Hepatocyte (in vitro differentiated cells): ENCODE measurements at regions not wholly inside any gene's neighbourhood (a gene's known extent, or its start where the extent isn't known, plus 50 kb on each side); places are given as distances from the start of the nearest gene placed in this dataset.

ENCODE experiments used
- DNase-seq: peaks from one replicate; pipeline ENCODE4 v3.0.0-alpha.2; 2016; ENCODE audit warnings: low spot score
- H2AFZ ChIP-seq: fragments of 200-600 bp; sonication (generic); 2 replicates; pipeline ENCODE4 v1.6.0; 2016; ENCODE audit warnings: antibody characterized with exemption, mild to moderate bottlenecking
- H3K27ac ChIP-seq: fragments of 200-600 bp; sonication (generic); 2 replicates; pipeline ENCODE4 v1.5.1; 2016; ENCODE audit warnings: mild to moderate bottlenecking
- H3K27me3 ChIP-seq: fragments of 200-600 bp; sonication (generic); 2 replicates; pipeline ENCODE4 v1.6.1; 2016
- H3K36me3 ChIP-seq: fragments of 200-600 bp; sonication (generic); replicated peaks from 2 replicates; pipeline ENCODE4 v1.5.1; 2016; ENCODE audit warnings: low read depth; ENCODE audit not compliant: insufficient read depth
- H3K4me1 ChIP-seq: fragments of 200-600 bp; sonication (generic); 2 replicates; pipeline ENCODE4 v1.5.1; 2016; ENCODE audit warnings: mild to moderate bottlenecking, moderate library complexity; ENCODE audit not compliant: insufficient read depth
- H3K4me2 ChIP-seq: fragments of 200-600 bp; sonication (generic); 2 replicates; pipeline ENCODE4 v1.6.0; 2016
- H3K4me3 ChIP-seq: fragments of 200-600 bp; sonication (generic); 2 replicates; pipeline ENCODE4 v1.5.1; 2016; ENCODE audit warnings: mild to moderate bottlenecking
- H3K79me2 ChIP-seq: fragments of 200-600 bp; sonication (generic); 2 replicates; pipeline ENCODE4 v1.6.0; 2017; ENCODE audit warnings: mild to moderate bottlenecking
- H3K9me2 ChIP-seq: fragments of 200-600 bp; sonication (generic); replicated peaks from 2 replicates; pipeline ENCODE4 v1.6.0; 2017; ENCODE audit warnings: mild to moderate bottlenecking; ENCODE audit not compliant: insufficient read depth
- H3K9me3 ChIP-seq: fragments of 200-600 bp; sonication (generic); 2 replicates; pipeline ENCODE4 v1.5.1; 2016; ENCODE audit warnings: low read depth, mild to moderate bottlenecking
- H4K20me1 ChIP-seq: fragments of 200-600 bp; sonication (generic); 2 replicates; pipeline ENCODE4 v1.6.0; 2016; ENCODE audit warnings: mild to moderate bottlenecking; ENCODE audit not compliant: insufficient read depth, poor library complexity, severe bottlenecking
- CTCF ChIP-seq: fragments of 200-600 bp; sonication (generic); IDR thresholded peaks from 2 replicates; pipeline ENCODE4 v1.5.1; 2016; ENCODE audit warnings: antibody characterized with exemption, mild to moderate bottlenecking; ENCODE audit not compliant: poor library complexity
- EZH2 ChIP-seq: fragments of 200-600 bp; sonication (generic); IDR thresholded peaks from 2 replicates; pipeline ENCODE4 v1.6.1; 2016; ENCODE audit warnings: antibody characterized with exemption, mild to moderate bottlenecking, borderline replicate concordance
- EZH2phosphoT487 ChIP-seq: fragments of 200-600 bp; sonication (generic); IDR thresholded peaks from one replicate; pipeline ENCODE4 v1.6.1; 2018; ENCODE audit warnings: antibody characterized with exemption, mild to moderate bottlenecking, low read depth, moderate library complexity; ENCODE audit not compliant: unreplicated experiment, severe bottlenecking
- WGBS: methylation state at CpG from one replicate; pipeline ENCODE4 v1.1.6; 2016; ENCODE audit warnings: low lambda C conversion rate; ENCODE audit errors: missing lambda C conversion rate; 5-methylcytosine and 5-hydroxymethylcytosine counted together

- no peak overlapping the region for H3K27ac ChIP-seq
- no peaks in the 10 kb centered on the region for H3K27me3 ChIP-seq
- no peak overlapping the region for H2AFZ ChIP-seq
- no peaks in the 10 kb centered on the region for H4K20me1 ChIP-seq
- no peak overlapping the region for H3K4me3 ChIP-seq
- no peak for DNase-seq
- H3K9me2 ChIP-seq: no peaks in the 10 kb centered on the region
- H3K4me1 ChIP-seq: no peaks in the 10 kb centered on the region
- H3K9me3 ChIP-seq: no peaks in the 10 kb centered on the region
- no peak overlapping the region for H3K4me2 ChIP-seq
- H3K36me3 ChIP-seq: no peaks in the 10 kb centered on the region
- no peak for TF ChIP-seq EZH2phosphoT487
- no peak for TF ChIP-seq CTCF
- TF ChIP-seq EZH2: no peak
- WGBS: 49% methylated on average over 2 of the region's 2 CpGs
- H3K79me2 ChIP-seq: no peaks in the 10 kb centered on the region
These were observed 176.4 kb downstream of the ACTR3 start for GRCh38 chr2:114066186-114066747.

GRCh38 chr2:114068438-114068837 is 178.5 kb downstream of the ACTR3 start:
- TF ChIP-seq EZH2: no peak
- no peak for TF ChIP-seq EZH2phosphoT487
- TF ChIP-seq CTCF: no peak
- Histone ChIP-seq H2AFZ (no peak overlapping the region), H3K4me2 (no peak overlapping the region), H3K36me3 (no peaks in the 10 kb centered on the region), H3K4me1 (no peaks in the 10 kb centered on the region), H3K79me2 (no peaks in the 10 kb centered on the region), H4K20me1 (no peaks in the 10 kb centered on the region), H3K27me3 (no peaks in the 10 kb centered on the region), H3K9me2 (no peaks in the 10 kb centered on the region), H3K27ac (no peak overlapping the region), H3K4me3 (no peak overlapping the region), H3K9me3 (no peaks in the 10 kb centered on the region)
- WGBS: 42% methylated on average over 3 of the region's 3 CpGs
- DNase-seq: peak; percentile 43

GRCh38 chr2:114076961-114077360 is 187.1 kb downstream of the ACTR3 start:
- H2AFZ ChIP-seq: no peak overlapping the region
- no peaks in the 10 kb centered on the region for H3K79me2 ChIP-seq
- no peaks in the 10 kb centered on the region for H3K36me3 ChIP-seq
- peaks cover 5% of the 10 kb centered on the region for H3K4me1 ChIP-seq
- no peaks in the 10 kb centered on the region for H3K27me3 ChIP-seq
- TF ChIP-seq EZH2phosphoT487 (no peak), CTCF (no peak), EZH2 (no peak)
- no peaks in the 10 kb centered on the region for H4K20me1 ChIP-seq
- DNase-seq: peak; percentile 14
- H3K9me2 ChIP-seq: no peaks in the 10 kb centered on the region
- no peaks in the 10 kb centered on the region for H3K9me3 ChIP-seq
- no peak overlapping the region for H3K4me3 ChIP-seq
- WGBS: 75% methylated on average over 6 of the region's 7 CpGs
- H3K4me2 ChIP-seq: no peak overlapping the region
- peak overlapping the region; percentile 56 for H3K27ac ChIP-seq

GRCh38 chr2:114079366-114080004 is 189.6 kb downstream of the ACTR3 start:
- Histone ChIP-seq H2AFZ (no peak overlapping the region), H3K4me2 (no peak overlapping the region), H3K9me2 (no peaks in the 10 kb centered on the region), H3K4me1 (peaks cover 5% of the 10 kb centered on the region), H3K27ac (no peak overlapping the region), H4K20me1 (no peaks in the 10 kb centered on the region), H3K9me3 (no peaks in the 10 kb centered on the region), H3K4me3 (no peak overlapping the region), H3K79me2 (no peaks in the 10 kb centered on the region), H3K36me3 (no peaks in the 10 kb centered on the region), H3K27me3 (no peaks in the 10 kb centered on the region)
- 73% methylated on average over 10 of the region's 10 CpGs for WGBS
- TF ChIP-seq EZH2phosphoT487: no peak
- no peak for TF ChIP-seq EZH2
- no peak for TF ChIP-seq CTCF
- no peak for DNase-seq
